Caco-2 (cell line): ENCODE measurements at regions not wholly inside any gene's neighbourhood (a gene's known extent, or its start where the extent isn't known, plus 50 kb on each side); places are given as distances from the start of the nearest gene placed in this dataset.

ENCODE experiments used
- BruUV-seq: library from RNA; stranded (reverse); fragments of 400-500 nt; replicated peaks from 2 replicates; lab custom pipeline; 2021; lab: Mats Ljungman, UMichigan
- CTCF ChIA-PET: fragments of 300-600 bp; sonication (Branson Sonifier 250); formaldehyde crosslinking; loops from one replicate; lab custom pipeline; 2022; ENCODE audit warnings: antibody characterized with exemption; lab: Charles Lee
- POLR2A ChIA-PET: fragments of 300-600 bp; sonication (Branson Sonifier 250); formaldehyde crosslinking; loops from one replicate; lab custom pipeline; 2022; ENCODE audit warnings: antibody characterized with exemption; lab: Charles Lee
- DNase-seq, 2 experiments: peaks; one replicate each; pipeline versions ENCODE4 v3.0.0 to v3.0.0-alpha.2; 2020 to 2022
- H3K27me3 ChIP-seq: replicated peaks from 2 replicates; pipeline ENCODE4 v1.6.0; 2011; ENCODE audit warnings: low read length; ENCODE audit not compliant: control insufficient read depth, insufficient read depth
- H3K36me3 ChIP-seq: 2 replicates; pipeline ENCODE4 v1.5.1; 2011; ENCODE audit warnings: low read length; ENCODE audit not compliant: control insufficient read depth, insufficient read depth
- H3K4me1 ChIP-seq: fragments of 250-450 bp; sonication (Bioruptor Pico); 2 replicates; pipeline ENCODE4 v1.5.1; 2020; ENCODE audit warnings: mild to moderate bottlenecking
- H3K4me3 ChIP-seq: 2 replicates; pipeline ENCODE4 v1.5.1; 2011; ENCODE audit warnings: low read depth, mild to moderate bottlenecking, control low read depth, low read length
- H3K9me3 ChIP-seq: fragments of 250-450 bp; sonication (Bioruptor Pico); 2 replicates; pipeline ENCODE4 v1.5.1; 2020; ENCODE audit warnings: mild to moderate bottlenecking, moderate library complexity
- H3K27ac Mint-ChIP-seq: one replicate; pipeline ENCODE4 v1.8.0; 2022; ENCODE audit warnings: mixed read lengths; ENCODE audit not compliant: unreplicated experiment
- H3K27me3 Mint-ChIP-seq: one replicate; pipeline ENCODE4 v1.8.0; 2022; ENCODE audit warnings: mixed read lengths; ENCODE audit not compliant: insufficient read depth, unreplicated experiment
- H3K36me3 Mint-ChIP-seq: one replicate; pipeline ENCODE4 v1.8.0; 2022; ENCODE audit warnings: mild to moderate bottlenecking, mixed read lengths; ENCODE audit not compliant: insufficient read depth, unreplicated experiment
- H3K4me1 Mint-ChIP-seq: one replicate; pipeline ENCODE4 v1.8.0; 2022; ENCODE audit warnings: low read depth, mixed read lengths; ENCODE audit not compliant: unreplicated experiment
- H3K4me3 Mint-ChIP-seq: one replicate; pipeline ENCODE4 v1.8.0; 2022; ENCODE audit warnings: mild to moderate bottlenecking, moderate library complexity, mixed read lengths; ENCODE audit not compliant: unreplicated experiment
- H3K9me3 Mint-ChIP-seq: one replicate; pipeline ENCODE4 v1.8.0; 2022; ENCODE audit warnings: mixed read lengths; ENCODE audit not compliant: unreplicated experiment
- CTCF ChIP-seq, 2 experiments: fragments of 200-600 bp in 1 of 2; IDR thresholded peaks; 1 replicate in 1 of 2; 2 replicates in 1 of 2; pipeline versions ENCODE4 v1.5.1 to v1.8.0; 2011 to 2022; ENCODE audit warnings: antibody characterized with exemption in 1 of 2, control low read depth in 1 of 2, inconsistent platforms in 1 of 2, low read depth in 1 of 2, low read length in 1 of 2, mild to moderate bottlenecking in 1 of 2, moderate library complexity in 1 of 2; ENCODE audit not compliant: insufficient read depth in 1 of 2, severe bottlenecking in 1 of 2, unreplicated experiment in 1 of 2
- intact Hi-C: fragments of 100-400 bp; cut with micrococcal nuclease; formaldehyde crosslinking; loops from one replicate; pipeline ENCODE4 v1.10.0; 2022; ENCODE audit not compliant: unreplicated experiment

- no peak for DNase-seq
- intact Hi-C loops = no loop called here
- Histone ChIP-seq H3K36me3 (no peaks in the 10 kb centered on the region), H3K9me3 (no peaks in the 10 kb centered on the region), H3K4me3 (no peak overlapping the region), H3K4me1 (no peaks in the 10 kb centered on the region), H3K27me3 (no peaks in the 10 kb centered on the region)
- no peak for TF ChIP-seq CTCF (IDR thresholded peaks at IDR 0.05; ENCODE audit: insufficient read depth in 1 of 2, low read depth in 1 of 2, low read length in 1 of 2, severe bottlenecking in 1 of 2, unreplicated experiment in 1 of 2)
- Mint-ChIP-seq H3K36me3 (no peaks in the 10 kb centered on the region), H3K9me3 (no peaks in the 10 kb centered on the region), H3K4me1 (no peaks in the 10 kb centered on the region), H3K27ac (no peak overlapping the region), H3K27me3 (no peaks in the 10 kb centered on the region), H3K4me3 (no peak overlapping the region)
- BruUV-seq = no TSS peak
- CTCF ChIA-PET = no interaction called here
- POLR2A ChIA-PET = no interaction called here
Observed at GRCh38 chr6:75023634-75024033, 182.2 kb downstream of the COL12A1 start.

GRCh38 chr6:75020971-75021370 lies 184.9 kb downstream of the COL12A1 start:
- no peak for TF ChIP-seq CTCF (IDR thresholded peaks at IDR 0.05; ENCODE audit: insufficient read depth in 1 of 2, low read depth in 1 of 2, low read length in 1 of 2, severe bottlenecking in 1 of 2, unreplicated experiment in 1 of 2)
- H3K27ac Mint-ChIP-seq = no peak overlapping the region
- no peak overlapping the region for H3K4me3 Mint-ChIP-seq
- no peaks in the 10 kb centered on the region for H3K27me3 Mint-ChIP-seq
- no peaks in the 10 kb centered on the region for H3K9me3 ChIP-seq
- no peaks in the 10 kb centered on the region for H3K4me1 Mint-ChIP-seq
- ChIA-PET CTCF (no interaction called here), POLR2A (no interaction called here)
- H3K4me1 ChIP-seq = no peaks in the 10 kb centered on the region
- H3K36me3 ChIP-seq = no peaks in the 10 kb centered on the region
- H3K9me3 Mint-ChIP-seq = no peaks in the 10 kb centered on the region
- intact Hi-C loops = no loop called here
- no peaks in the 10 kb centered on the region for H3K36me3 Mint-ChIP-seq
- DNase-seq = no peak
- no peak overlapping the region for H3K4me3 ChIP-seq
- H3K27me3 ChIP-seq = no peaks in the 10 kb centered on the region
- no TSS peak for BruUV-seq

- H3K36me3 Mint-ChIP-seq = no peaks in the 10 kb centered on the region
- no peak overlapping the region for H3K27ac Mint-ChIP-seq
- no TSS peak for BruUV-seq
- H3K27me3 Mint-ChIP-seq = no peaks in the 10 kb centered on the region
- H3K9me3 Mint-ChIP-seq = no peaks in the 10 kb centered on the region
- H3K4me3 Mint-ChIP-seq = no peak overlapping the region
- intact Hi-C loops = no loop called here
- Histone ChIP-seq H3K9me3 (no peaks in the 10 kb centered on the region), H3K36me3 (no peaks in the 10 kb centered on the region), H3K4me3 (no peak overlapping the region), H3K4me1 (no peaks in the 10 kb centered on the region), H3K27me3 (no peaks in the 10 kb centered on the region)
- no peak for DNase-seq
- POLR2A ChIA-PET = no interaction called here
- CTCF ChIA-PET = no interaction called here
- no peaks in the 10 kb centered on the region for H3K4me1 Mint-ChIP-seq
- no peak for TF ChIP-seq CTCF (IDR thresholded peaks at IDR 0.05; ENCODE audit: insufficient read depth in 1 of 2, low read depth in 1 of 2, low read length in 1 of 2, severe bottlenecking in 1 of 2, unreplicated experiment in 1 of 2)
Observed at GRCh38 chr6:75020376-75020775, 185.5 kb downstream of the COL12A1 start.
